Astrocyte of the hippocampus (primary cell): ENCODE measurements at regions not wholly inside any gene's neighbourhood (a gene's known extent, or its start where the extent isn't known, plus 50 kb on each side); places are given as distances from the start of the nearest gene placed in this dataset.

Experiments used
- DNase-seq: peaks from one replicate; pipeline ENCODE4 v3.0.0; 2011; ENCODE audit warnings: low read depth, low spot score

DNA sequence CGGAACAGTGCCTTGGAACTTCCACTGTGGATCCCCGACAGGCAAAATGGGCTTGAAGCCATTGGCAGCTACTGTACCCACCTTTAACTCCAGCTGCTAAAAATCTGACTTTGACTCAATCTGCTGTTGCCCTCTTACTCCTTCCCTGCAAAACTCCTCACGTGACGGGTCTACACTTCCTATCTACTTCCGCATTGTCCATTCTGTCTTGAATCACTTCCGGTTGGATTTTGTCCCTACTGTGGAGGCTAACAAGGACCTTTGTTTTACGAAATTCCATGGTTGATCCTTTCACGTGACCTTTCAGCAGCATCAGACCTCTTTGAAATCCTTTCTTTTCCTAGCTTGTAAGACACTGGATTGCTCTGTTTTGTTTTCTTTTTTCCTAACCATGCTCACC lies 268.4 kb downstream of the PRDM2 start:
- no peak for DNase-seq

DNA sequence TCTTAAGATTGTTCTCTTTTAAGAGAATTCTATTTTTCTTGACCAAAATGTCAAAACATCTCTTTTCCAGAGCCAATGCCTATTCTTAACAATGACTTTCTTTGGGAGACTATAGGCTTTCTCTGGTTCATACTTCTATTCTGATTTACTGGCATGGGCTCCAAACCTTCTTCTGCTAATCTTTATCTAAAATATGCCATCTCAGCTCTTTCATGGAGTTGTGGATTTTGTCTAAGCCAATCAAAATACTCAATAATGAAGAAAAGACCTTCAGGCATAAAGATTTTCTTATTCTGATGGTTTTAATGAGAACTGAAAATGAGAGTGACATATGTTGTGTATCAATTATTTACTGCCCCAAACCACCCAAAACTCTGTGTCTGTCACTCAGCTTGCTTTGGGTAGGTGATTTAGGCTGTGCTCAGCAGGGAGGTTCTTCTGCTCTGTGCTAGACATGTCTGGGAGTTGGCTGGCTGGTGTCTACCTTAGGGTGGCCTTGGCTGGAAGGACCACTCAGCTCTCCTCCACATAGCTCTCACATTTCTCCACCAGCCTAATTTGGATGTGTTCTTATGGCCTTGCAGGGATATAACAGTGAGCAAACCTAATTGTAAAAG lies 270.8 kb downstream of the PRDM2 start:
- no peak for DNase-seq

DNA sequence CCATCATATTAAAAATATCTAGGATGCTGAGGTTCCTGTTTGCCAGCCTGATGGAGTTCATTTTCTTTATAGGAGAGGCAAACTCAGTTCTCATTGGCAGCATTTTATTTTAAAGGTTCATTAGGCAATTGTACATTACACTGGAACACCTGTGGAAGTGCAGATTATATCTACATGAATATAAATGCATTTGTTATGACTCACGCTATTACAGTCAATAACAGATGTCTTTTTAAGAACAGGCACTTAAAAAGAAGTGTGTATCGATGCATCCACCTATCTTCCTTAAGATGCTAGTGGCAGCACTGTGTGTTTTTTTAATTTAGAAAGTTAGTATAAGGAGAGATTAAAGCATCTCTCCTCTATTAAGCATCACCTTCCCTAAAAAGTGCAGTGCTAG lies 276.5 kb downstream of the PRDM2 start:
- no peak for DNase-seq

DNA sequence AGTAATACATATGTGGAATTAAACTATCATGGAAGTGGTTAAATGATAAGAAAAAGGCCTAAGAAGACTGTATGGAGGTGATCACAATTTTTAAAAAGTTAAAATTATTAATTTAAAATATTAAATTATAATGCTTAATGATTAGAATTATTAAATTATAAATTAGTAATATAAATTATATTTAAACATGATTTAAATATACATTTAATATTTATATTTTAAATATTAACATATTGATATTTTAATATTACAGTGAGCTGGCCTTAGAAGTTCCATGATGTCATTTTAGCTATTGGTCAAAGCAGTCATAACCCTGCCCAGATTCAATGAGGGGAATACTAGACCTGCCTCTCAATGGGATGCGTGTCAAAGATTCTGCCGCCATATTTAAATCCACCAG lies 281.2 kb downstream of the PRDM2 start:
- DNase-seq: no peak

DNA sequence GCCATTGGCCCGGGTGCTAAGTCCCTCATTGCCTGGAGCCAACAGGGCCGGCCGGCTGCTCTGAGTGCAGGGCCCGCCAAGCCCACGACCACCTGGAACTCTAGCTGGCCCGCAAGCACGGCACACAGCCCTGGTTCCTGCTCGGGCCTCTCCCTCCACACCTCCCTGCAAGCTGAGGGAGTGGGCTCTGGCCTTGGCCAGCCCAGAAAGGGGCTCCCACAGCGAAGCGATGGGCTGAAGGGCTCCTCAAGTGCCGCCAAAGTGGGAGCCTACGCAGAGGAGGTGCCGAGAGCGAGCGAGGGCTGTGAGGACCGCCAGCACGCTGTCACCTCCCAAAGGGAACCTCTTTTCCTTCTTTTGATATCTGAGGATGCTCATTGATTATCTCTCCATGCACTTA lies 283.4 kb downstream of the PRDM2 start:
- DNase-seq: no peak

DNA sequence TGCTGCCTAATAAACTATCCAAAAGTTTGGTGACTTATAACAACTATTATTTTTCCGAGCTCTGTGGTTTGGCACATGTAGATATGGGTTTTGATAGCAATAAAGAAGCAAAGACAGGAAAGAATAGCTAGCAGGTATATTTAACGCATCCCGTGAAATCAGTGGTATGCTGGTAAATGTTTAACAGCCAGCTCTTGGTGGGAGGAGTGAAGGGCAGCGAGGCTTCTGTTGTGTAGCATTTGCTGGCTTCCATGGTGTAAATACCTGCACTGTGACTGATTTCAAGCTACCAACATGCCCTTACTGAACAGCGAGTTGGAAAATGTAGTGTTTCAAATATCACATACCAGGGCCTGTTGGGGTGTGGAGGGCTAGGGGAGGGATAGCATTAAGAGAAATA lies 291.0 kb downstream of the PRDM2 start:
- no peak for DNase-seq

DNA sequence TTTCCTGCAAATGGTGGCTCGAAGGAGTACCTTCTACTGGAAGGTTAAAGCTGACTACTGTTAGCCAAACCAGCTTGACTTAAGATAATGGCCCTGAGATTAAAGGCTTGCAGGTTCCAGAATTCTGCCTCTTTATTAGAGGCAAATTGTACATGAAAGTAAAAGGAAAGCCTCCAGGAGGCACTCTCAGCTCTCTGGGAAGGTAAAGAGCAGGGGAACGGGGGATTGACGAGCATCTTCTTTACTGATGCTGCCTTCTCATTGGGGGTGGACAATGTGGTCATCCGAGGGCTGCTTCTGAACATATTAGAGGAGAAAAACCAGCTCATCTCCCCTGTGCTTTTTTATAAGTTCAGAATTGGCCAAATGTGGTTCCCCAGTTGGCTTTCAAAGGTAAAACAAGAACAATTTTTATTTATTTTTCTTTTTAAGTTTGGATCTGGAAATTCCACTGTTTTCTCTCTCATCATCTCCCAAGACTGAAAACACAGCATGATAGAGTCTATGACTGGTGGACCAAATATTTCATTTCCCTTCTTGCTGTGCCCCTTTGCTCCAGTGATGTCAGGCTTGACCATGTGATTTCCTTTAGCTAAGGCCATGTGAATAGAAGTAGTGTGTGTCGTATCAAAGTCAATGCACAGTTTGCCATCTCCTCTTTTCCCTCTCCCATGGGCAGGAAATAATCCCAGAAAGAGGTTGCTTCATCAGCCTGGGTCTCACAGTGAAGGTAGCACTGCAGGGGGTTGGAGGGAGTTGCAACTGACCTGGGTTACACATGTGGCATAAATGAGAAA lies 292.7 kb downstream of the PRDM2 start:
- DNase-seq: no peak

DNA sequence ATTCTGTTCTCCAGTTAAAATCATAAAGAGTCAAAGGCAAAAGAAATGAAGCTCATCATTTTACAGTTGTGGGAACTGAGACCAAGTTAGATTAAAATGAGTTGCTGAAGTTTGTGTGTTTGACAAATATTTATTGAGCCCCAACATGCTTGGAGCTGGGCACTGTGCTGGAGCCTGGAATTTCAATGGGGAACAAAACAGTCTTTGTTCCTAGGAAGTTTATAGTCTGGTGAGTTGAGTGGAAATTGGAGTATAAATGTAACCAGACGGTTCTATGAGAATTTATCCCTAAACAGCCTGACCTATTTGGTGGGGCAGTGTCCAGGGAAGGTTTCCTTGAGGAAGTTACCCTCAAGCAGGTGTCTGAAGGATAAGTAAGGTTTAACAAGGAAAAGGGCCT lies 294.4 kb downstream of the PRDM2 start:
- no peak for DNase-seq

DNA sequence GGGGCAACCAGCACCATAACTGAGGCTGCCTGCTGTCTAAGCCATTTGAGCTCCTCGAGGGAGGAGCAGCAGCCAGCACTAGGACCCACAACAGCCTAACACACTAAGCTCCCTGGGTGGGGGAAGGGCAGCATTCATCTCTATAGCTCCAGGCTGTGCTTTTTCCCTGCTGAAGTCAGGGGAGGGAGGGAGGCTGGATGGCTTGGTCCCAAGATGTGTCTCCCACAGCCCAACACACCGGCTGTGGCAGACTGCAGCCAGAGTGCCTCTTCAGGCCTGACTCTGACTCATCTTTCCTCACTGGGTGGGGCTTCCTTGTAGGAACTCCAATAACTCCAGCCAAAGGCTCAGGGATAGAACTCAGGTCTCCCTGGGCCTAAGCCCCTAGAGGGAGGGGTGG lies 296.3 kb downstream of the PRDM2 start:
- DNase-seq: no peak

DNA sequence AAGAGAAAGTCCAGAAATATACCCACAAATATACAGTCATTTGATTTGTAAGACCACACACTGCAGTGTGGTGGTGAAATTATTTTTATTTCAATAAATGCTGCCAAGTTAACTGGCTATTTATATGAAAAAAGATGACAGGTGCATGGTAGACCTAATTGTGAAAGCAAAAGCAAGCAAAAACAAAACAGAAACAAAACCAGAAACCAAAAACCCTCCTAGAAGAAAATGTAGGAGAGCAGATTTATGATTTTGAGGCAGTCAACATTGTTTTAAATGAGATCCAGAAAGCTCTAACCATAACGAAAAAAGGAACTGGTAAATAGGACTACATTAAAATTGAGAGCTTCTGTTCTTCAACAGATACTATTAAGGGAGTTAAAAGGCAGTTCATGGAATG lies 303.6 kb downstream of the PRDM2 start:
- no peak for DNase-seq

DNA sequence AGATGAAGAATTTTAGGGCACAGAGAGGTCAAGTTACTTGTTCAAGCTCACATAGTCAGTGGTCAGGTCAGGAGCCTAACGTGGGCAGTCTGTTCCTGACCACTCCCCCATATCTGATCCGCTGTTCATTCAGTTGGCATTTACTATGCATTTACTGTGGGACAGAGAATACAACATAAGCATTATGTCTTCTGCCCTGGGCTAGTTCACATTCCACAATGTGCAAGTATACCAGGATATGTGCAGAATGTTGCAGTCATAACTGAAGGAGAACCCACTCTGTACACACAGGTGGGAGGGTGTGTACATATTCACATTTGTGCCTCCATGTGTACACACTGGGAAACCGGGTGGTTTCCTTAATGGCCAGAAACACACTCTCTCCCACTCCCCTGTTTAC lies 309.6 kb downstream of the PRDM2 start:
- DNase-seq: no peak

DNA sequence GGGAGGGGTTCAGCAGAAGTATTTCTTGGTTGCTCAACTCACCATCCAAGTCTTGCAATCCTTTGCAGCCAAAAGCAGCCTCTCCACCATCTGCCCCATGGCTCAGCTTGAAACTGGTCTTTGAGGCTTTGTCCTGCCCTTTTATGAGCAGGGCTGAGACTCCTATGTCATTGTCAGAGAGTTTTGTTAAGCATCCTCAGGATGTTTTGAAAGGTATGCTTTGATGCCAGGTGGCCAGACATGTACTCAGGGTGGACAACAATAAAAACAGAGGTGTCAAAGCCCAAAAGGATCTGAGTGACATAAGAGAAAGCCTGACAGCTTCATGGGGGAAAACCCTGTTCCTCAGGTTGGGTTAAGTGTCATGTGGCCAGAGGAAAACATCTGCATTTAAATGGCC lies 310.5 kb downstream of the PRDM2 start:
- no peak for DNase-seq

DNA sequence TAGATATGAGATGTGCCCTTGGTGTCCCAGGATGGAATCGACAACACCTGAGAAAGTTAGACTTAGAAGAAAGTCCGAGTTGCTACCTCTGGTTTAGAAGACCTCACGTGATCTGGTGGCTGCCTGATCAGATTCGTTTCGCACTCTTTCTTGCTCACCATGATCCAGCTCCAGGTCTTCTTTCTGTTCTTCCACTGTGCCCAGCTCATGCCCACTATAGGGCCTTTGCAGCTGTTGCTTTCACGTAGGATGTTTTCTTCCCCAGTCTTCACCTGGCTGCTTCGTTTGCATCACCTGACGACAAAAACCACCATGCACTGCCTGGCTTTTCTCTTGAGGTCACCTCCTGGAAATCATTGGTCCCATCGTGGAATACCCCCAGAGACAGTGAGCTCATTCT lies 311.1 kb downstream of the PRDM2 start:
- no peak for DNase-seq

DNA sequence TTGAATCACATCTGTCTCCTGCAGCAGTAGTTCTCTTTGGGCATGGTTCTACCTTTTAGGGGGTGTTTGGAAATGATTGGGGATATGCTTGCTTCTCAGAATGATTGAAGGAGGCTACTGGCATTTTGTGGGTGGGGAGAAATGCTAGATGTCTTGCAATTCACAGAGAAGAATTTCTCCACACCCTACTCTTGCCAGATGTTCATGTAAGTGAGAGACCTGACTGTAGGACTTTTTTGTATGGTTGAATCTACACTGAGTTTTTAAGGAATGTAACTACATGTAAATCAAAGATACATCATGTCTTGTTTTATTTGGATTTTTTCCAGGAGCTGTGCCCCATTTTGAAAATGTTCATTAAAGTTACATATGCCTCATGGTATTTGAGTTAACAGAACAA lies 311.9 kb downstream of the PRDM2 start:
- DNase-seq: no peak

DNA sequence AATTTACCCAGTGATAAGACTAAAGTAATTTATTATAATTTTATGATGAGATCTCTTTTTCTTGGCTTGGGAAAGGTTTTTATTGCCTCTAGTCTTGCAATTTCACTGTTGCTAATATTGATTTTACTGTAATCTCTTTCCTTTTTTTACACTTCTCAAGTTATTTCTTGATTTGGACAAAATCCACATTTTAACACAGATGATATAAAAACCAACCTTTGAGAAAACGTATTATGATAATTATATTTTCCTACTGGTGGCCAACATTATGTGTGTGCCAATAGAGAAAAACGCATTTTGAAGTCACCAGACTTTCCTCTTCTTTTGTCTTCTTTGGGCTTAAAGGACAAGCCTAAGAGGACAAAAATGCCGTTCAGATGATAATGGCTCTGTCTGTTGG lies 314.9 kb downstream of the PRDM2 start:
- DNase-seq: no peak

DNA sequence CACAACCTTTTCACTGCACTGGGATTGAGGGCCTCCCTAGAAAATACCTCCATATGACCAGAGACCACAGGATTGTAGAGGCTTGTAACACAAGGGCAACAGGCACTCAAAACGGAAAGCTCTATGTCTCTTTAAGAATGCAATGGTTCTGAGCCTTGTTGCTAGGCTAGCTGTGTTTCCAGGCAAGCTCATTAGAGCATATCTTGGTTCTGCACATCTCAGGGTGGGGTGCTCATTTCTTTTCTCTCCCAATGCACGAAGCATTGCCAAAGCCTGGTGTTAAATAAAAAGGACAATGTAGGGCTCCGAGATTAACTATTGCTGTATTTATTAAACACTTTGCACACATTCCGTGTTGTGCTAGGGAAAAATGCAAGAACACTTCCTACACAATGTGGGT lies 315.9 kb downstream of the PRDM2 start:
- DNase-seq: peak; percentile 14

DNA sequence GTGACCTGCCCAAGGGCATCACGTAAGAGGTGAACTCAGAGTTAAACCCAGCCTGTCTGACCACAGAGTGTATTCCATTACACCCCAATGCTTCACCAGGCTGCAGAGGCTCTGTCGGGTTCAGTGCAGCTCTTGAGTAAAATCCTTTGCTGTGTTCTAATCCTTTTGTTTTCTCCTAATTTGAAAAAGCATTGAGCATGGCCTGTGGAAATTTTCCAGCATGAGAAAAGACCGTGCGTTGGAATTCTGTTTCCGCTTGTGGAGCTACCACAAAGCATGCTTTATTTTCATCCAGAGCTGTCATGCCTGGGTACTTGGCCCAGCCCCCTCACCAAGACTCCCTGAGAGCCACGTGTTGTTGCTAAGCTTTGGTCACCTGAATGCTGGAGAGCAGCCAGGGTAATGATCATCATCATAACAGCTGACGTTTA lies 317.6 kb downstream of the PRDM2 start:
- peak; percentile 64 for DNase-seq

DNA sequence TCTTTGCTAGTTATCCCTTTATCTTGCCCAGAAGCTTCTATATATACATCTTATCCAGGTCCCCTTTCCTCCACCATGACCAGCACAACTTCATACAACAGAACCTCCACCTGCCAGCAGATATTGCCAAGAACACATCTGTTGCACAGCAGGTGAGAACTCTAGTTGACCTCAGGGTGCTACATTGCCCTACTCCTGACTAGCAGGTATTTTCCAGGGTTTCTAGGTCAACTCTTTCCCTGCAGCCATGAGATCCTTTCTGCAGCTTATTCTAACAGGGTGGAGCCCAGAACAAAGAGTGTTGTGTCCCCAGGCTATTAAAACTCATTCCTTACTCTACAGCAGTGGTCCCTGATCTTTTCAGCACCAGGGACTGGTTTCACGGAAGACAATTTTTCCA lies 319.5 kb downstream of the PRDM2 start:
- no peak for DNase-seq

DNA sequence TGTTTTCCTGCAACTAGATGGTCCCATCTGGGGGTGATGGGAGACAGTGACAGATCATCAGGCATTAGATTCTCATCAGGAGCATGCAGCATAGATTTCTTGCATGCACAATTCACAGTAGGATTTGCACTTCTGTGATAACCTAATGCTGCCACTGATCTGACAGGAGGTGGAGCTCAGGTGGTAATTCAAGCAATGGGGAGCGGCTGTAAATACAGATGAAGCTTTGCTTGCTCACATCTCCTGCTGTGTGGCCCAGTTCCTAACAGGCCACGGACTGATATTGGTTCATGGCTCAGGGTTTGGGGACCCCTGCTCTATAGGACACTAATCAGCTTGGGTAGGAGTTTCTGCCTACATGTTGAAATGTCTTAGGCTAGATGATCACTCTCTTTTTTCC lies 320.0 kb downstream of the PRDM2 start:
- no peak for DNase-seq

DNA sequence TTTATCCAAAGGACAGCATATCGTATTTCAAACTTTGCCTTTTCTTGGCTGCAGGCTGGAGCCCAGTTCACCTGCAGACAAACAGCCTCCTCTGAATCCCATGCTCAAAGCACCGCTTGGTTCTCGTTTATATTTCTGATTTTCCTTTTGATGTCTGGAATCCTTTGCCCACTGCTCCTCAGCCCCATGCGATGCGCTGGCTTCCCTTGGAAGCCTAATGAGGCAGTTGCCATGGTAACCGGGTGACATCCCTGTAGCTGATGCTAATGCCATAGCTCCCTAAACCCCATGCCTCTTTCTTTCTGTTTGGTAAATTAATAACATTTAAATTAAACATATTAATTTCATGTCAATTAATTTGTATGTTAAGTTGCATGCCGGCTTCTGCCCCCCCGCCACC lies 327.1 kb downstream of the PRDM2 start:
- DNase-seq: no peak

DNA sequence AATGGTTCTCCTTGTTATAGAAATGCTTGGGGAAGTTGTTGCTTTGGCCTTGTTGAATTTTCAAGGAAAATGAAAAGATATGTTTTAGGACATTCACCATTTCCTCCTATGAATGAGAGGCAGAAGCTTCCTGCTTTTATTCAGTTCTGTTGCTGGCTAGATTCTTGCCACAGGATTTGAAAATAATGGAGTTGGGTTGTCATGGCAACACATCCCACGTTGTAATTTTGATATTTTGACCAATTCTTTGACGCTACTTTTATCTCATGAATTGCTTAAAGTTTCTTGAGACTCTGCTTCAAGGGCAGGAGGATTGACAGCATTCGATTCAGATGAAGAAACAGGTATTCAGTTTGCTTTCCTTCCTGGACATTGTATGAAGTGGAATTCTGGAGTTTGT lies 331.5 kb downstream of the PRDM2 start:
- DNase-seq: no peak

DNA sequence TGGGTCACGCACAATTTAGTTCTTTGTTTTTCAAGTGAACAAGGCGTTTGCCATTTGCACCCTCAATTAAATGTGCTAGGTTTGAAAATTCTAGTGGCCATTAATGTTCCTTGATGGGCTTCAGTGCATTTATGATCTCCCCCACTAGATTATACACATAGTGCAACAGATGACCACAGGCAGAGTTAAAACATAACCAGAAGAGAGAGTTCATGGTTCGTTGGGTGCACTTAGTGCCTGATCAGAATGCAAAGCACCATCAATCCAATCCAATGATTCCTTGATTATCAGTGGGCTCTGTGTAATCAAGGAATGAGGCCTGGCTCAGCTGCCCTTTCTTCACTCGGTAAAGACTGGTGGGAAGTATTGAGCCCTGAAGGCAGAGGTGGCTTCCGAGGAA lies 334.5 kb downstream of the PRDM2 start:
- DNase-seq: no peak

DNA sequence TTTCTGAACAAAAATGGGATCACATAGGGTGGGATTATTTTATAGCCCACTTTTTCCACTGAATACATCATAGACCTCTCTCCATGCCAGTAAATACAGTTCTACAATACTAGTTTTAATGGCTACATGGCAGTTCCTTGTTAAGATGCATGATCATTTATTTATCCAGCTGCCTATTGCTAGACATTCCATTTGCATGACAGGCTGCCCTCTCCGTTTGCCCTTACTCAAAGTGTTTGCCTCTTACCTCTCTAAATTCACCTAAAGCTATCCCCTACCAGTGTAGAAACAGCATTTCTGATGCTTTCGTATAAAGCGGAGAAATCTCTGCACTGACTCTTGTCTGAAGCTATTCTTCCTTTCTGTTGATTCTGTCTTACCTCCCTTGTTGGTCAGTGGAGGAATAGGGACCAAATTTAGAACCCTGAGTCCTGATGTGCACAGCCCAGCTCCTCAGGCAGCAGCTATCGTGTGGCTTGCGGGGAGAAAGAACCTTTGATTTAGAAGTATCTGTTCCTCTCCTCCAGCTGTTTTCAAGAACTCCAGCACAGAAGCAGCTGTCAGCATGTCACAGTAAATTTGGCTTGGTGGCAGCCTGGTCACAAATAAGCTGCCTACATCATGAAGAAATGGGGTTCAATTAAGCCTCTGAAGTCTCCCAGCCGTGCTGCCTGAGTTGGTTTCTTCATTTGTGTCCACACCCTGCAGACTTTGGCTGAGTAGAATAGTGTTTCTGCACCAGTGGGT lies 337.3 kb downstream of the PRDM2 start:
- peak; percentile 38 for DNase-seq
